PC-3 (cell line): ENCODE measurements at regions not wholly inside any gene's neighbourhood (a gene's known extent, or its start where the extent isn't known, plus 50 kb on each side); places are given as distances from the start of the nearest gene placed in this dataset.
A peak's percentile ranks its signal among the peaks of the same experiment; 100 is the strongest.

ENCODE experiments used
- ATAC-seq: fragments of 200-7000 bp; cut with Tn5 transposase; 2 replicates; pipeline ENCODE4 v1.9.1; 2020; ENCODE audit warnings: mild to moderate bottlenecking, moderate library complexity
- BruUV-seq: library from RNA; stranded (reverse); fragments of 400-500 nt; replicated peaks from 2 replicates; lab custom pipeline; 2021; lab: Mats Ljungman, UMichigan
- CTCF ChIA-PET: fragments of 300-600 bp; sonication (Branson Sonifier 250); formaldehyde crosslinking; loops from one replicate; lab custom pipeline; 2022; ENCODE audit warnings: antibody characterized with exemption; lab: Charles Lee
- POLR2A ChIA-PET: fragments of 300-600 bp; sonication (Branson Sonifier 250); formaldehyde crosslinking; loops from one replicate; lab custom pipeline; 2022; ENCODE audit warnings: antibody characterized with exemption; ENCODE audit not compliant: unreplicated experiment; lab: Charles Lee
- DNase-seq: peaks from one replicate; pipeline ENCODE4 v3.0.0-alpha.2; 2015
- H2AFZ ChIP-seq: fragments of 300-600 bp; sonication (generic); 2 replicates; pipeline ENCODE4 v1.6.0; 2016; ENCODE audit warnings: antibody characterized with exemption, low read length
- H3F3A ChIP-seq: fragments of 300-600 bp; sonication (generic); one replicate; pipeline ENCODE4 v1.6.0; 2017; ENCODE audit warnings: antibody characterized with exemption, low read length, control low read depth, mild to moderate bottlenecking; ENCODE audit not compliant: unreplicated experiment
- H3K27ac ChIP-seq: fragments of 300-600 bp; sonication (generic); 2 replicates; pipeline ENCODE4 v1.5.1; 2016; ENCODE audit warnings: mild to moderate bottlenecking, low read length
- H3K27me3 ChIP-seq: fragments of 300-600 bp; sonication (generic); 2 replicates; pipeline ENCODE4 v1.6.1; 2016; ENCODE audit warnings: low read length, mixed read lengths
- H3K36me3 ChIP-seq: fragments of 300-600 bp; sonication (generic); 2 replicates; pipeline ENCODE4 v1.6.1; 2016; ENCODE audit warnings: low read depth, mixed run types, low read length, mixed read lengths
- H3K4me1 ChIP-seq: fragments of 300-600 bp; sonication (generic); 2 replicates; pipeline ENCODE4 v1.5.1; 2016; ENCODE audit warnings: low read length; ENCODE audit not compliant: insufficient read depth
- H3K4me2 ChIP-seq: fragments of 300-600 bp; sonication (generic); 2 replicates; pipeline ENCODE4 v1.6.0; 2016; ENCODE audit warnings: low read length
- H3K4me3 ChIP-seq: fragments of 300-600 bp; sonication (generic); 2 replicates; pipeline ENCODE4 v1.5.1; 2016; ENCODE audit warnings: mild to moderate bottlenecking, low read length, mixed read lengths
- H3K79me2 ChIP-seq: fragments of 300-600 bp; sonication (generic); 2 replicates; pipeline ENCODE4 v1.6.1; 2017; ENCODE audit warnings: low read length, mixed read lengths
- H3K9ac ChIP-seq: fragments of 300-600 bp; sonication (generic); 2 replicates; pipeline ENCODE4 v1.6.0; 2016; ENCODE audit warnings: mild to moderate bottlenecking, low read length
- H3K9me2 ChIP-seq: fragments of 300-600 bp; sonication (generic); replicated peaks from 2 replicates; pipeline ENCODE4 v1.6.1; 2016; ENCODE audit warnings: mixed run types, low read length, mixed read lengths
- H3K9me3 ChIP-seq: fragments of 300-600 bp; sonication (generic); 2 replicates; pipeline ENCODE4 v1.6.1; 2016; ENCODE audit warnings: low read length, mixed read lengths
- H4K20me1 ChIP-seq: fragments of 300-600 bp; sonication (generic); 2 replicates; pipeline ENCODE4 v1.6.1; 2016; ENCODE audit warnings: low read length, mixed read lengths
- EZH2 ChIP-seq: fragments of 300-600 bp; sonication (generic); IDR thresholded peaks from one replicate; pipeline ENCODE4 v1.6.1; 2017; ENCODE audit warnings: antibody characterized with exemption, mild to moderate bottlenecking, low read length; ENCODE audit not compliant: unreplicated experiment
- EZH2phosphoT487 ChIP-seq: fragments of 300-600 bp; sonication (generic); IDR thresholded peaks from 2 replicates; pipeline ENCODE4 v1.6.1; 2018; ENCODE audit warnings: mild to moderate bottlenecking, antibody characterized with exemption, low read length, borderline replicate concordance
- intact Hi-C: fragments of 100-400 bp; cut with micrococcal nuclease; formaldehyde crosslinking; loops from 2 replicates; pipeline ENCODE4 v1.9.0; 2023
- TF ChIP-seq, protein P1 (sequence below): fragments of 300-600 bp; sonication (generic); conservative IDR thresholded peaks from 2 replicates; pipeline ENCODE4 v1.5.1; 2017; ENCODE audit warnings: antibody characterized with exemption, low read depth, mild to moderate bottlenecking, low read length

DNA sequence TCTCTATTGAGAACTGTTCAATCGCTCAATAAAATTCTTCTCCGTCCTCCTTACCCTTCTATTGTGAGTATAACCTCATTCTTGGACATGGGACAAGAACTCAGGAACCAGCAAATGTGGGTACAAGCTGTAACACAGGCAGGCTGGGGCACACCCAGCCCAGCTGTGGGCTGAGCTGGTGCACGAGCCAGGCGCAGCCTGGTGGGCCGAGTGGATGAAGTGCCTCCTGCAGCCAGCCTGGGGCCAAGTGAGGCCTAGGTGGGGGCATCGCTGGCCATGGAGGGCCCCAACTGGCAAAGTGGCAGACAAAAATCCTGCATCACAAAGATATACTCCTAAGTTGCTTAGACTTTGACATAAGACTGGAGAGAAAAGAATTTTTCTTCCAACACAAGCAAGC is 57.9 kb upstream of the DIAPH3 start:
- Histone ChIP-seq H3K9me3 (no peaks in the 10 kb centered on the region), H3K4me2 (no peak overlapping the region), H4K20me1 (no peaks in the 10 kb centered on the region), H3K36me3 (no peaks in the 10 kb centered on the region), H3F3A (no peaks in the 10 kb centered on the region), H3K4me3 (no peak overlapping the region), H3K9ac (no peak overlapping the region), H3K27me3 (peaks cover 47% of the 10 kb centered on the region), H3K4me1 (no peaks in the 10 kb centered on the region), H3K79me2 (no peaks in the 10 kb centered on the region), H2AFZ (no peak overlapping the region), H3K9me2 (no peaks in the 10 kb centered on the region), H3K27ac (no peak overlapping the region)
- ATAC-seq (no peak), DNase-seq (no peak)
- CTCF ChIA-PET = no interaction called here
- no TSS peak for BruUV-seq
- intact Hi-C loops = loop anchor here (10.0 kb wide), 1 partner anchor 307 kb away; no protein-coding TSS in a partner anchor
- no peak for TF ChIP-seq EZH2
- TF ChIP-seq EZH2phosphoT487 = no peak
- TF ChIP-seq, protein P1, sequence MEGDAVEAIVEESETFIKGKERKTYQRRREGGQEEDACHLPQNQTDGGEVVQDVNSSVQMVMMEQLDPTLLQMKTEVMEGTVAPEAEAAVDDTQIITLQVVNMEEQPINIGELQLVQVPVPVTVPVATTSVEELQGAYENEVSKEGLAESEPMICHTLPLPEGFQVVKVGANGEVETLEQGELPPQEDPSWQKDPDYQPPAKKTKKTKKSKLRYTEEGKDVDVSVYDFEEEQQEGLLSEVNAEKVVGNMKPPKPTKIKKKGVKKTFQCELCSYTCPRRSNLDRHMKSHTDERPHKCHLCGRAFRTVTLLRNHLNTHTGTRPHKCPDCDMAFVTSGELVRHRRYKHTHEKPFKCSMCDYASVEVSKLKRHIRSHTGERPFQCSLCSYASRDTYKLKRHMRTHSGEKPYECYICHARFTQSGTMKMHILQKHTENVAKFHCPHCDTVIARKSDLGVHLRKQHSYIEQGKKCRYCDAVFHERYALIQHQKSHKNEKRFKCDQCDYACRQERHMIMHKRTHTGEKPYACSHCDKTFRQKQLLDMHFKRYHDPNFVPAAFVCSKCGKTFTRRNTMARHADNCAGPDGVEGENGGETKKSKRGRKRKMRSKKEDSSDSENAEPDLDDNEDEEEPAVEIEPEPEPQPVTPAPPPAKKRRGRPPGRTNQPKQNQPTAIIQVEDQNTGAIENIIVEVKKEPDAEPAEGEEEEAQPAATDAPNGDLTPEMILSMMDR = no peak
- POLR2A ChIA-PET = no interaction called here

DNA sequence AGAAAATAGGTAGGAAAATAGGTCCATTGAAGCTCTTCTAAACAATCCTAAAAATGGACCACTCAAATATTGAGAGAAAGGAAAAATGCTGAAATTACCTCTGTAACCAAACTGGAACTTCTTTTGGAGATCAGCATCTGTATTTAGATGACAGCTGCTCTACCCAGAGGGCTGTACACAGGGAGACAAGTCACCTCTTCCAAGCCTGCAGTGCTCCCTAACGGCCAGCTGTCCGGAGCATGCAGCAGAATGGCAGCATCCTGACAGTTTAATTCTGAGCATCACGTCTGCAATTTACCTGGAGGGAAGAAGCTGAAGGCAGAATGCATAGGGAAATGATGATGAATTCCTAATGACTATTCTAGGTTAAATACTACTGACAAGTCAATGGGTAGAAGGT is 62.8 kb upstream of the DIAPH3 start:
- BruUV-seq = no TSS peak
- Histone ChIP-seq H3K9ac (no peak overlapping the region), H3F3A (no peaks in the 10 kb centered on the region), H3K9me3 (no peaks in the 10 kb centered on the region), H2AFZ (no peak overlapping the region), H3K36me3 (no peaks in the 10 kb centered on the region), H3K4me2 (no peak overlapping the region), H3K27ac (no peak overlapping the region), H4K20me1 (no peaks in the 10 kb centered on the region), H3K4me3 (no peak overlapping the region), H3K9me2 (no peaks in the 10 kb centered on the region), H3K4me1 (no peaks in the 10 kb centered on the region), H3K79me2 (no peaks in the 10 kb centered on the region), H3K27me3 (peaks cover 20% of the 10 kb centered on the region; the same call in 1 of the 2 replicates)
- intact Hi-C loops = loop anchor here (1.0 to 10.0 kb wide), 2 partner anchors 312 to 546 kb away; no protein-coding TSS in a partner anchor
- ATAC-seq = peak; percentile 84
- ChIA-PET POLR2A (no interaction called here), CTCF (interaction anchor here (1.0 kb wide), 1 partner anchor 205 kb away, joined by 4 read pairs; no protein-coding TSS in a partner anchor)
- TF ChIP-seq, protein P1 = peak; percentile 53
- no peak for TF ChIP-seq EZH2phosphoT487
- DNase-seq = peak; percentile 30

DNA sequence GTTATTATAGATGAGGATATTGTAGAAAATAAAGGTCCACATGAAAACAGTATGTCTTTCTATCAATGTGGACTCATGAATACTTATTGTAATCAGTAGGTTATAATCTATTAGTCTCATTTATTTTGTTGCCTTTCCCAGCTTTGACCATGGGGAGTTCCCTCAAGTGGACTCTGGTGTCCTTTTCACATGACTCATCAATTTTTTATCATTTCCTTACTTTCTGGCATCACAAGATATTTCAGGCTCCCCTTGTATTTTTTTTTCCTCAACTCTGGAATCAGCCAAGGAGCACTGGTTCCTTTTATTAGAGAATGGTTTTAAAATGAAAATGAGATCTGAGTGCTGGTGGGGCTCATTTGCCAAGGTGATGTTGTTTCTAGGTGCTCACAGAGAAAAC is 63.4 kb upstream of the DIAPH3 start:
- H3K36me3 ChIP-seq = no peaks in the 10 kb centered on the region
- peaks cover 18% of the 10 kb centered on the region; the same call in 1 of the 2 replicates for H3K27me3 ChIP-seq
- BruUV-seq = no TSS peak
- no peaks in the 10 kb centered on the region for H3K9me3 ChIP-seq
- DNase-seq (no peak), ATAC-seq (no peak)
- no peaks in the 10 kb centered on the region for H4K20me1 ChIP-seq
- intact Hi-C loops = loop anchor here (10.0 kb wide), 1 partner anchor 312 kb away; no protein-coding TSS in a partner anchor
- no peak overlapping the region for H3K4me2 ChIP-seq
- ChIA-PET POLR2A (no interaction called here), CTCF (interaction anchor here (0.6 to 1.0 kb wide), 2 partner anchors 204 to 547 kb away, joined by 3 to 4 read pairs; no protein-coding TSS in a partner anchor)
- TF ChIP-seq, protein P1 = no peak
- TF ChIP-seq EZH2phosphoT487 (no peak), EZH2 (no peak)
- H2AFZ ChIP-seq = no peak overlapping the region
- no peaks in the 10 kb centered on the region for H3K79me2 ChIP-seq
- no peak overlapping the region for H3K4me3 ChIP-seq
- no peaks in the 10 kb centered on the region for H3K9me2 ChIP-seq
- no peaks in the 10 kb centered on the region for H3F3A ChIP-seq
- H3K4me1 ChIP-seq = no peaks in the 10 kb centered on the region
- H3K27ac ChIP-seq = no peak overlapping the region
- no peak overlapping the region for H3K9ac ChIP-seq
